HepG2 (cell line): ENCODE measurements at regions not wholly inside any gene's neighbourhood (a gene's known extent, or its start where the extent isn't known, plus 50 kb on each side); places are given as distances from the start of the nearest gene placed in this dataset.

Experiments used
- AKAP8 ChIP-seq: sonication (generic); formaldehyde crosslinking; IDR thresholded peaks from 2 replicates; pipeline ENCODE4 v1.5.1; 2020; ENCODE audit warnings: mild to moderate bottlenecking, missing genetic modification reagents
- ELF4 ChIP-seq: sonication (generic); formaldehyde crosslinking; IDR thresholded peaks from 2 replicates; pipeline ENCODE4 v1.5.0; 2020; ENCODE audit warnings: missing genetic modification reagents, mild to moderate bottlenecking, moderate library complexity, borderline replicate concordance
- JUNB ChIP-seq: sonication (generic); formaldehyde crosslinking; IDR thresholded peaks from 2 replicates; pipeline ENCODE4 v1.8.0; 2022; ENCODE audit warnings: missing genetic modification reagents, mild to moderate bottlenecking, borderline replicate concordance
- MBNL3 ChIP-seq: fragments of 250-450 bp; sonication (Bioruptor Pico); conservative IDR thresholded peaks from 2 replicates; pipeline ENCODE4 v1.8.0; 2022; ENCODE audit warnings: mild to moderate bottlenecking, inconsistent platforms
- MEIS2 ChIP-seq: sonication (generic); formaldehyde crosslinking; IDR thresholded peaks from 2 replicates; pipeline ENCODE4 v1.9.0; 2021; ENCODE audit warnings: mild to moderate bottlenecking, missing genetic modification reagents
- PAF1 ChIP-seq: IDR thresholded peaks from 2 replicates; pipeline ENCODE4 v1.6.1; 2016; ENCODE audit warnings: missing genetic modification reagents, missing compliant biosample characterization
- PRDM15 ChIP-seq: sonication (generic); formaldehyde crosslinking; IDR thresholded peaks from 2 replicates; pipeline ENCODE4 v1.4.0; 2020; ENCODE audit warnings: missing genetic modification reagents
- REPIN1 ChIP-seq: sonication (generic); formaldehyde crosslinking; IDR thresholded peaks from 2 replicates; pipeline ENCODE4 v1.8.0; 2022; ENCODE audit warnings: missing genetic modification reagents, low read depth, mild to moderate bottlenecking, borderline replicate concordance
- RORA ChIP-seq: sonication (generic); formaldehyde crosslinking; IDR thresholded peaks from 2 replicates; pipeline ENCODE4 v1.5.0; 2020; ENCODE audit warnings: mild to moderate bottlenecking, missing genetic modification reagents, moderate library complexity
- SMAD3 ChIP-seq: sonication (generic); formaldehyde crosslinking; IDR thresholded peaks from 2 replicates; pipeline ENCODE4 v1.4.0; 2020; ENCODE audit warnings: missing genetic modification reagents
- ZBTB25 ChIP-seq: IDR thresholded peaks from 2 replicates; pipeline ENCODE4 v1.6.1; 2018; ENCODE audit warnings: missing genetic modification reagents
- ZFX ChIP-seq: sonication (generic); formaldehyde crosslinking; IDR thresholded peaks from 2 replicates; pipeline ENCODE4 v1.4.0; 2020; ENCODE audit warnings: mild to moderate bottlenecking, low read depth, missing genetic modification reagents, moderate library complexity
- ZNF101 ChIP-seq: sonication (generic); formaldehyde crosslinking; IDR thresholded peaks from 2 replicates; pipeline ENCODE4 v1.4.0; 2020; ENCODE audit warnings: mild to moderate bottlenecking, low read depth, missing genetic modification reagents, borderline replicate concordance
- ZNF276 ChIP-seq: sonication (generic); formaldehyde crosslinking; IDR thresholded peaks from 2 replicates; pipeline ENCODE4 v1.4.0; 2020; ENCODE audit warnings: mild to moderate bottlenecking, low read depth, missing genetic modification reagents
- ZNF775 ChIP-seq: sonication (generic); formaldehyde crosslinking; IDR thresholded peaks from 2 replicates; pipeline ENCODE4 v1.4.0; 2020; ENCODE audit warnings: missing genetic modification reagents, mild to moderate bottlenecking, moderate library complexity, borderline replicate concordance
- TF ChIP-seq, protein P1 (sequence below): sonication (generic); formaldehyde crosslinking; IDR thresholded peaks from 2 replicates; pipeline ENCODE4 v1.8.1; 2023; ENCODE audit warnings: mild to moderate bottlenecking, missing genetic modification reagents, borderline replicate concordance
- TF ChIP-seq, protein P2 (sequence below): sonication (generic); formaldehyde crosslinking; IDR thresholded peaks from 2 replicates; pipeline ENCODE4 v1.8.1; 2023; ENCODE audit warnings: mild to moderate bottlenecking, missing genetic modification reagents
- TF ChIP-seq, protein P3 (sequence below): sonication (generic); formaldehyde crosslinking; IDR thresholded peaks from 2 replicates; pipeline ENCODE4 v1.4.0; 2020; ENCODE audit warnings: missing genetic modification reagents

DNA sequence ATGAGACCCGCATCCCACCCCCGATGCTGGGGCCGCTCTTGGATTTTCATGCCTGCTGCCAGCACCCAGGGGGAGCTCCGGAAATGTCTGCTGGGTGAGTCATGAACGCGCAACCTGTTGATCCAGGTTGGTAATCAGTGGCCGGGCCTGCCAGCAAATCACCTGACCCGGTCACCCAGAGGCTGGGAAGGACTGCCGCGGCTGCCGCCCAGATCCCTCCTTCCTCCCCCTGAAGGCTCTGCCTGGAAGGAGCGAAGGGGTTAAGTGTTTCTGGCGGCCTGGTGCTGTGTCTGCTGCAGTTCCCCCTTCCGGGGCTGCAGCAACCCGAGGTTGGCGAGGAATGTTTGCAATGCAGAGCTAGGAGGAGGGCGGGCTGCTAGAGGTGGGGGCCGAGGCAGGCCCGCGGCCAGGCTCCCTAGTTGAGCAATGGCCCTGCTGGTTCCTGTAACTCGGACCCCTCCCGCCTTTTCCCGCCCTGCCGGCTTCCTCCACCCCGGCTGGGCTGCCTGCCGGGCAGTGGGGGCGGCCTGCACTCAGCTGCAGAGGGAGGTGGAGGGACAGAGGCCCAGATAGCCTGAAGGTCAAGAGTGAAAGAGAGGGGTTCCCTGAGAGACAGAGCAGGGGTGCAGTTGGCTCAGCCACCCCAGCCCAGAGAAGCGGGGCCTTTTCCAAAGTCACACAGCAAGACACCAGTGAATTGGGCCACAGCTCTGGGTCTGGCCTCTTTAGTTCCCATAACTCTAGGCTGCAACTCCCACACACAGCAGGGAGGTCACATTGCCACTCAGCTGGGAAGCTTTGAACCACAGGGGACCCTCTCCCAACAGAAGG is 156.3 kb upstream of the IER5L start (continued):
- TF ChIP-seq ZBTB25 (CRISPR knock-in tag): peak; percentile 95
- TF ChIP-seq JUNB (CRISPR knock-in tag): peak; percentile 97
- peak; percentile 60 for TF ChIP-seq ZNF276 (CRISPR knock-in tag)
- TF ChIP-seq REPIN1 (CRISPR knock-in tag): peak; percentile 55; the same call in 1 of the 2 replicates
- TF ChIP-seq PRDM15 (CRISPR knock-in tag): no peak
- no peak for TF ChIP-seq AKAP8 (CRISPR knock-in tag)
- no peak for TF ChIP-seq ZNF101 (CRISPR knock-in tag)
- TF ChIP-seq, protein P1, sequence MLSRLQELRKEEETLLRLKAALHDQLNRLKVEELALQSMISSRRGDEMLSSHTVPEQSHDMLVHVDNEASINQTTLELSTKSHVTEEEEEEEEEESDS (CRISPR knock-in tag): 0 out of 2 replicates have a peak, but pooled peaks have one; percentile 38
- 0 out of 2 replicates have a peak, but pooled peaks have one; percentile 61 for TF ChIP-seq ZNF775
- TF ChIP-seq MEIS2 (CRISPR knock-in tag): peak; percentile 64; the same call in 1 of the 2 replicates
- no peak for TF ChIP-seq PAF1
- peak; percentile 88 for TF ChIP-seq ZFX
- TF ChIP-seq MBNL3 (CRISPR knock-in tag): no peak
- TF ChIP-seq, protein P2, sequence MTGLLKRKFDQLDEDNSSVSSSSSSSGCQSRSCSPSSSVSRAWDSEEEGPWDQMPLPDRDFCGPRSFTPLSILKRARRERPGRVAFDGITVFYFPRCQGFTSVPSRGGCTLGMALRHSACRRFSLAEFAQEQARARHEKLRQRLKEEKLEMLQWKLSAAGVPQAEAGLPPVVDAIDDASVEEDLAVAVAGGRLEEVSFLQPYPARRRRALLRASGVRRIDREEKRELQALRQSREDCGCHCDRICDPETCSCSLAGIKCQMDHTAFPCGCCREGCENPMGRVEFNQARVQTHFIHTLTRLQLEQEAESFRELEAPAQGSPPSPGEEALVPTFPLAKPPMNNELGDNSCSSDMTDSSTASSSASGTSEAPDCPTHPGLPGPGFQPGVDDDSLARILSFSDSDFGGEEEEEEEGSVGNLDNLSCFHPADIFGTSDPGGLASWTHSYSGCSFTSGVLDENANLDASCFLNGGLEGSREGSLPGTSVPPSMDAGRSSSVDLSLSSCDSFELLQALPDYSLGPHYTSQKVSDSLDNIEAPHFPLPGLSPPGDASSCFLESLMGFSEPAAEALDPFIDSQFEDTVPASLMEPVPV (CRISPR knock-in tag): no peak; the same call in 1 of the 2 replicates
- TF ChIP-seq RORA (CRISPR knock-in tag): no peak
- peak; percentile 91; the same call in 1 of the 2 replicates for TF ChIP-seq ELF4
- TF ChIP-seq SMAD3 (CRISPR knock-in tag): peak; percentile 73
- TF ChIP-seq, protein P3, sequence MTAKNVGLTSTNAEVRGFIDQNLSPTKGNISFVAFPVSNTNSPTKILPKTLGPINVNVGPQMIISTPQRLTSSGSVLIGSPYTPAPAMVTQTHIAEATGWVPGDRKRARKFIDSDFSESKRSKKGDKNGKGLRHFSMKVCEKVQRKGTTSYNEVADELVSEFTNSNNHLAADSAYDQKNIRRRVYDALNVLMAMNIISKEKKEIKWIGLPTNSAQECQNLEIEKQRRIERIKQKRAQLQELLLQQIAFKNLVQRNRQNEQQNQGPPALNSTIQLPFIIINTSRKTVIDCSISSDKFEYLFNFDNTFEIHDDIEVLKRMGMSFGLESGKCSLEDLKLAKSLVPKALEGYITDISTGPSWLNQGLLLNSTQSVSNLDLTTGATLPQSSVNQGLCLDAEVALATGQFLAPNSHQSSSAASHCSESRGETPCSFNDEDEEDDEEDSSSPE (CRISPR knock-in tag): peak; percentile 98
